GM21786 (cell line): ENCODE measurements at regions not wholly inside any gene's neighbourhood (a gene's known extent, or its start where the extent isn't known, plus 50 kb on each side); places are given as distances from the start of the nearest gene placed in this dataset.
"Not testable (repeated sequence)": the region's sequence is repeated elsewhere in the genome, so short reads cannot be mapped to it uniquely, and the experiment has no call there.

Source experiments
- ATAC-seq: cut with Tn5 transposase; IDR thresholded peaks from one replicate; pipeline ENCODE4 v1.9.1; 2021; ENCODE audit not compliant: unreplicated experiment

GRCh38 chr12:4158306-4158705 lies 115.3 kb upstream of the CCND2 start:
- no peak for ATAC-seq

GRCh38 chr12:4157122-4157521 lies 116.4 kb upstream of the CCND2 start:
- no peak for ATAC-seq

GRCh38 chr12:4156317-4156716 lies 117.2 kb upstream of the CCND2 start:
- no peak for ATAC-seq

GRCh38 chr12:4154672-4155225 lies 118.8 kb upstream of the CCND2 start:
- ATAC-seq = no peak

- peak; percentile 69 for ATAC-seq
Observed at GRCh38 chr12:4153343-4153892, 120.1 kb upstream of the CCND2 start.

GRCh38 chr12:4152145-4152795 lies 121.3 kb upstream of the CCND2 start:
- ATAC-seq = no peak

GRCh38 chr12:4151362-4152121 lies 122.0 kb upstream of the CCND2 start:
- ATAC-seq = no peak

- ATAC-seq = not testable (repeated sequence)
Observed at GRCh38 chr12:4150355-4150754, 123.2 kb upstream of the CCND2 start.

GRCh38 chr12:4148418-4149056 lies 125.0 kb upstream of the CCND2 start:
- ATAC-seq = peak; percentile 64

GRCh38 chr12:4147031-4147481 lies 126.5 kb upstream of the CCND2 start:
- ATAC-seq = no peak

GRCh38 chr12:4145990-4146859 lies 127.3 kb upstream of the CCND2 start:
- ATAC-seq = no peak

GRCh38 chr12:4144676-4145075 lies 128.9 kb upstream of the CCND2 start:
- no peak for ATAC-seq

GRCh38 chr12:4143896-4144295 lies 129.7 kb upstream of the CCND2 start:
- ATAC-seq = no peak

GRCh38 chr12:4141348-4142270 lies 132.0 kb upstream of the CCND2 start:
- peak; percentile 31 for ATAC-seq

GRCh38 chr12:4140581-4141301 lies 132.8 kb upstream of the CCND2 start:
- no peak for ATAC-seq

- ATAC-seq = no peak
Observed at GRCh38 chr12:4139191-4139590, 134.4 kb upstream of the CCND2 start.

GRCh38 chr12:4138532-4138931 lies 135.0 kb upstream of the CCND2 start:
- ATAC-seq = not testable (repeated sequence)

GRCh38 chr12:4138051-4138450 lies 135.5 kb upstream of the CCND2 start:
- no peak for ATAC-seq

GRCh38 chr12:4137441-4137840 lies 136.1 kb upstream of the CCND2 start:
- ATAC-seq = no peak
